Mesendoderm (in vitro differentiated cells): ENCODE measurements at regions not wholly inside any gene's neighbourhood (a gene's known extent, or its start where the extent isn't known, plus 50 kb on each side); places are given as distances from the start of the nearest gene placed in this dataset.
"Not testable (repeated sequence)": the region's sequence is repeated elsewhere in the genome, so short reads cannot be mapped to it uniquely, and the experiment has no call there.

Experiments
- DNase-seq: peaks from one replicate; pipeline ENCODE4 v3.0.0; 2013
- H2AK5ac ChIP-seq: 2 replicates; pipeline ENCODE4 v1.6.1; 2013; ENCODE audit warnings: low read length, inconsistent platforms
- H2BK120ac ChIP-seq: 2 replicates; pipeline ENCODE4 v1.6.1; 2013; ENCODE audit warnings: low read depth, mild to moderate bottlenecking, low read length, moderate library complexity, mixed read lengths
- H2BK15ac ChIP-seq: replicated peaks from 2 replicates; pipeline ENCODE4 v1.6.1; 2013; ENCODE audit warnings: low read depth, mild to moderate bottlenecking, moderate library complexity
- H2BK5ac ChIP-seq: 2 replicates; pipeline ENCODE4 v1.6.1; 2013; ENCODE audit warnings: low read length, inconsistent platforms
- H3K18ac ChIP-seq: 2 replicates; pipeline ENCODE4 v1.6.1; 2013; ENCODE audit warnings: mild to moderate bottlenecking, low read length, mixed read lengths
- H3K23ac ChIP-seq: one replicate; pipeline ENCODE4 v1.6.1; 2013; ENCODE audit warnings: low read length
- H3K27ac ChIP-seq: 2 replicates; pipeline ENCODE4 v1.5.1; 2013; ENCODE audit warnings: low read depth, mild to moderate bottlenecking, inconsistent platforms, low read length, moderate library complexity
- H3K27me3 ChIP-seq: 2 replicates; pipeline ENCODE4 v1.6.1; 2013; ENCODE audit warnings: low read length, control low read depth, mild to moderate bottlenecking, inconsistent platforms; ENCODE audit not compliant: insufficient read depth, poor library complexity
- H3K36me3 ChIP-seq: 2 replicates; pipeline ENCODE4 v1.6.1; 2013; ENCODE audit warnings: low read length, inconsistent platforms; ENCODE audit not compliant: control insufficient read depth, insufficient read depth
- H3K4ac ChIP-seq: one replicate; pipeline ENCODE4 v1.6.1; 2013; ENCODE audit warnings: low read depth, mild to moderate bottlenecking, low read length, moderate library complexity
- H3K4me1 ChIP-seq: 2 replicates; pipeline ENCODE4 v1.6.1; 2013; ENCODE audit warnings: low read depth, low read length, inconsistent platforms; ENCODE audit not compliant: control insufficient read depth
- H3K4me2 ChIP-seq: 2 replicates; pipeline ENCODE4 v1.6.1; 2013; ENCODE audit warnings: low read length
- H3K4me3 ChIP-seq: 2 replicates; pipeline ENCODE4 v1.5.1; 2013; ENCODE audit warnings: mild to moderate bottlenecking, low read length
- H3K56ac ChIP-seq: one replicate; pipeline ENCODE4 v1.6.1; 2013; ENCODE audit warnings: low read length
- H3K79me1 ChIP-seq: 2 replicates; pipeline ENCODE4 v1.6.1; 2013; ENCODE audit warnings: low read length, inconsistent platforms
- H3K79me2 ChIP-seq: 2 replicates; pipeline ENCODE4 v1.6.1; 2013; ENCODE audit warnings: mild to moderate bottlenecking, low read length; ENCODE audit not compliant: control insufficient read depth, insufficient read depth
- H3K9ac ChIP-seq: 2 replicates; pipeline ENCODE4 v1.6.1; 2013; ENCODE audit warnings: low read length, inconsistent platforms
- H4K5ac ChIP-seq: one replicate; pipeline ENCODE4 v1.6.1; 2013; ENCODE audit warnings: low read length
- H4K8ac ChIP-seq: one replicate; pipeline ENCODE4 v1.6.1; 2013; ENCODE audit warnings: low read depth, mild to moderate bottlenecking, control low read depth, low read length, moderate library complexity
- WGBS: extraction: QIAGEN DNeasy Blood & Tissue Kit; methylation state at CpG from one replicate; pipeline ENCODE4 v1.1.7; 2013; ENCODE audit warnings: low lambda C conversion rate, missing lambda C conversion rate; ENCODE audit not compliant: insufficient coverage; ENCODE audit errors: extremely low coverage; 5-methylcytosine and 5-hydroxymethylcytosine counted together

DNA sequence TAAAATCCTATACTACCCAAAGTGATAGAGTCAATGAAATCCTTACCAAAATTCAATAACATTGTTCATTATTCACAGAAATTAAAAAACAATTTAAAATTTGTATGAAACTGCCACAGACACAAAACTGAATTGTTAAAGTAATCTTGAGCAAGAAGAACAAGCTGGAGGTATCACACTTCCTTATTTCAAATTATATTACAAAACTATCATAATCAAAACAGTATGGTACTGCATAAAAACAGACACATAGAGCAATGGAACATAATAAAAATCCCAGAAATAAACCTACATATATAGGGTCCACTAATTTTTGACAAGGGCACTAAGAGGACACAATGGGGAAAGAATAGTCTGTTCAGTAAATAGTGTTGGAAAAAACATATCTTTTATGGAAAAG is 316.2 kb downstream of the PTPRC start:
- DNase-seq = no peak
- H2AK5ac ChIP-seq = no peak overlapping the region
- H4K8ac ChIP-seq = no peak overlapping the region
- H3K4me1 ChIP-seq = no peaks in the 10 kb centered on the region
- no peak overlapping the region for H3K56ac ChIP-seq
- H3K4ac ChIP-seq = no peak overlapping the region
- H3K4me3 ChIP-seq = no peak overlapping the region
- no peaks in the 10 kb centered on the region for H3K27me3 ChIP-seq
- H3K18ac ChIP-seq = no peak overlapping the region
- no peak overlapping the region for H3K27ac ChIP-seq
- H4K5ac ChIP-seq = no peak overlapping the region
- H3K23ac ChIP-seq = no peak overlapping the region
- H3K36me3 ChIP-seq = no peaks in the 10 kb centered on the region
- no peak overlapping the region for H2BK15ac ChIP-seq
- H2BK120ac ChIP-seq = no peak overlapping the region
- no peak overlapping the region for H3K9ac ChIP-seq
- H2BK5ac ChIP-seq = no peak overlapping the region
- H3K4me2 ChIP-seq = no peak overlapping the region
- no peaks in the 10 kb centered on the region for H3K79me1 ChIP-seq
- H3K79me2 ChIP-seq = no peaks in the 10 kb centered on the region

DNA sequence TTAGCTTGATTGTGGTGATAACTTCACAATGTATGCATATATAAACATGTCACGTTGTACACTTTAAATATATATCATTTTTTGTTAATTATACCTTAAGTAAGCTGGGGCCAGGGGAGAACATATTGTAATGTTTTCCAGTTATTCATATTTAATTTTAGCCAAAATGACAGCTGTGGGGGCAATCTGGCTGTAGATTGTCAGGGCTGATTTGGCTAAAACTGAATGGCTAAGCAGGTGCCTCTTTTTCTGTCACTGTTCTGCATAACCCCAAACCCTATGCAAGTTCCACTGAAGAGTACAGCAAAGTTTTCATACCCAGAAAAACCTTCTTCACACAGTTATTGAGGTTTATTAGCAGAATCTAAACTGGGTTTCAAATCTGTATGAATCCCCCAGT is 318.2 kb downstream of the PTPRC start:
- Histone ChIP-seq H2BK5ac (no peak overlapping the region), H3K56ac (no peak overlapping the region), H3K4me3 (no peak overlapping the region), H3K79me1 (no peaks in the 10 kb centered on the region), H2AK5ac (no peak overlapping the region), H4K5ac (no peak overlapping the region), H2BK15ac (no peak overlapping the region), H3K4ac (no peak overlapping the region), H3K9ac (no peak overlapping the region), H3K27me3 (no peaks in the 10 kb centered on the region), H2BK120ac (no peak overlapping the region), H3K4me1 (no peaks in the 10 kb centered on the region), H3K36me3 (no peaks in the 10 kb centered on the region), H4K8ac (no peak overlapping the region), H3K4me2 (no peak overlapping the region), H3K23ac (no peak overlapping the region), H3K79me2 (no peaks in the 10 kb centered on the region), H3K18ac (no peak overlapping the region), H3K27ac (no peak overlapping the region)
- no CpG with 5 or more reads among the region's 1 CpG for WGBS
- no peak for DNase-seq

DNA sequence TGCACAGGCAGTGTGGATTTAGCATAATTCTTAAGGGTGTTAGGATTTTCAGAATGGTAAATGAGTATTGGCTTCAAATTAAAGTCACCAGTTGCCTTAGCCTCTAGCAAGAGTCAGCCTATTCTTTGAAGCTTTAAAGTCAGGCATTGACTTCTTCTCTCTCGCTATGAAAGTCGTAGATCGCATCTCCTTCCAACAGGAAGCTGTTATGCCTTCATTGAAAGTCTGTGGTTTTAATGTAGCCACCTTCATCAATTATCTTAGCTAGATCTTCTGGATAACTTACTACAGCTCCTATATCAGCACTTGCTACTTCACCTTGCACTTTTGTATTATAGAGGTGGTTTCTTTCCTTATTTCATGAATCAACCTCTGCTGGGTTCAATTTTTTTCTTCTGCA is 320.2 kb downstream of the PTPRC start:
- H2BK120ac ChIP-seq = no peak overlapping the region
- no peaks in the 10 kb centered on the region for H3K27me3 ChIP-seq
- H3K18ac ChIP-seq = no peak overlapping the region
- no CpG with 5 or more reads among the region's 3 CpGs for WGBS
- no peak overlapping the region for H3K56ac ChIP-seq
- no peaks in the 10 kb centered on the region for H3K79me1 ChIP-seq
- H3K4me1 ChIP-seq = no peaks in the 10 kb centered on the region
- H3K9ac ChIP-seq = no peak overlapping the region
- H3K79me2 ChIP-seq = no peaks in the 10 kb centered on the region
- no peak overlapping the region for H3K4me2 ChIP-seq
- no peak overlapping the region for H3K4ac ChIP-seq
- no peak overlapping the region for H3K4me3 ChIP-seq
- H4K8ac ChIP-seq = no peak overlapping the region
- H4K5ac ChIP-seq = no peak overlapping the region
- no peak for DNase-seq
- no peaks in the 10 kb centered on the region for H3K36me3 ChIP-seq
- no peak overlapping the region for H2BK5ac ChIP-seq
- no peak overlapping the region for H3K27ac ChIP-seq
- no peak overlapping the region for H3K23ac ChIP-seq
- H2BK15ac ChIP-seq = no peak overlapping the region
- H2AK5ac ChIP-seq = no peak overlapping the region

DNA sequence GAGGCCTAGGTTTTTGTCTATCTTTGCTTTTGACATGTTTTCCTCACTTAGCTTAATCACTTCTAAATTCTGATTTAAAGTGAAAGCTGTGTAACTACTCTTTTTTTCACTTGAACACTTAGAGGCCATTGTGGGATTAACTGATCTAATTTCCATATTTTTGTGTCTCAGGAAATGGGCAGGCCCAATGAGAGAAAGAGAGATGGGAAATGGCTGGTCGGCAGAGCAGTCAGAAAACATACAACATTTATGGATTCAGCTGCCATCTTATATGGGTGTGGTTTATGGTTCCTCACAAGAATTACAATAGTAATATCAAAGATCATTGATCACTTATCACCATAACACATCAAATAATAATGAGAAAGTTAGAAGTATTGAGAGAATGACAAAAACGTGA is 320.8 kb downstream of the PTPRC start:
- no peak overlapping the region for H4K5ac ChIP-seq
- no peak overlapping the region for H3K56ac ChIP-seq
- H3K18ac ChIP-seq = no peak overlapping the region
- H4K8ac ChIP-seq = no peak overlapping the region
- no peaks in the 10 kb centered on the region for H3K27me3 ChIP-seq
- no peak overlapping the region for H2AK5ac ChIP-seq
- H3K4me2 ChIP-seq = no peak overlapping the region
- no peak overlapping the region for H3K9ac ChIP-seq
- no peak overlapping the region for H3K4me3 ChIP-seq
- no peak overlapping the region for H3K27ac ChIP-seq
- WGBS = no CpG with 5 or more reads among the region's 2 CpGs
- H3K4me1 ChIP-seq = no peaks in the 10 kb centered on the region
- DNase-seq = no peak
- H2BK15ac ChIP-seq = no peak overlapping the region
- no peaks in the 10 kb centered on the region for H3K79me1 ChIP-seq
- no peaks in the 10 kb centered on the region for H3K79me2 ChIP-seq
- no peak overlapping the region for H2BK120ac ChIP-seq
- H3K23ac ChIP-seq = no peak overlapping the region
- no peak overlapping the region for H3K4ac ChIP-seq
- no peaks in the 10 kb centered on the region for H3K36me3 ChIP-seq
- H2BK5ac ChIP-seq = no peak overlapping the region

DNA sequence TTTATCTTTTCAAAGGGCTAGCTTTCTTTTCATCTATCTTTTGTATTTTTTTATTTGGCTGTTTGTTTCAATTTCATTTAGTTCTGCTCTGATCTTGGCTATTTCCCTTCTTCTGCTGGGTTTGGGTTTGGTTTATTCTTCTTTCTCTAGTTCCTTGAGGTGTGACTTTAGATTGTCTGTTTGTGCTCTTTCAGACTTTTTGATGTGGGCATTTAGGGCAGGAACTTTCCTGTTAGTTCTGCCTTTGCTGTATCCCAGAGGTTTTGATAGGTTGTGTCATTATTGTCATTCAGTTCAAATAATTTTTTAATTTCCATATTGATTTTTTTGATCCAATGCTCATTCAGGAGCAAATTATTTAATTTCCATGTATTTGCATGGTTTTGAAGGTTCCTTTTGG is 325.0 kb downstream of the PTPRC start:
- not testable (repeated sequence) for H3K4me1 ChIP-seq, H2BK5ac ChIP-seq, H3K4ac ChIP-seq, H3K36me3 ChIP-seq, H3K79me2 ChIP-seq, H4K8ac ChIP-seq, H3K27ac ChIP-seq, H2BK15ac ChIP-seq, H3K9ac ChIP-seq, H3K56ac ChIP-seq, H3K4me3 ChIP-seq, H3K4me2 ChIP-seq, H3K23ac ChIP-seq, H3K18ac ChIP-seq, H2AK5ac ChIP-seq, DNase-seq, H4K5ac ChIP-seq, H2BK120ac ChIP-seq, H3K79me1 ChIP-seq, H3K27me3 ChIP-seq

DNA sequence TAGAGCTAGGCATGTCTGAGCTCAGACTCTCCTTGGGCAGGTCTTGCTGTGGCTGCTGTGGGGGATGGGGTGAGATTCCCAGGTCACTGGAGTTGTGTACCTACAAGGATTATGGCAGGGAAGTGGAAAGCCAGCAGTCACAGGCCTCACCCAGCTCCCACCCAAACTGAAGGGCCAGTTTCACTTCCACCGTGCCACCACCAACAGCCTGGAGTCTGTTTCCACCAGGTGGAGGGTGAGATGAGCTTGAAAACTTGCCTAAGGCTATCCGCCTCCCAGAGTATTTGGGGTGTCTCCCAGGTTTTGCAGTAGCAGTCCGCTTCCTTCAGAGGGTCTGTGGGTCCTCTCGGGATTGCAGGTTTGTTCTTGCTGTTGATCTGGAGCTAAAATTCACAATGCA is 327.7 kb downstream of the PTPRC start:
- Histone ChIP-seq H3K27me3 (no peaks in the 10 kb centered on the region), H2BK120ac (no peak overlapping the region), H3K27ac (no peak overlapping the region), H3K56ac (no peak overlapping the region), H3K9ac (no peak overlapping the region), H2AK5ac (no peak overlapping the region), H3K79me1 (no peaks in the 10 kb centered on the region), H2BK15ac (no peak overlapping the region), H3K4me3 (no peak overlapping the region), H3K36me3 (no peaks in the 10 kb centered on the region), H3K18ac (no peak overlapping the region), H3K4me1 (no peaks in the 10 kb centered on the region), H3K23ac (no peak overlapping the region), H2BK5ac (no peak overlapping the region), H3K4ac (no peak overlapping the region), H3K79me2 (no peaks in the 10 kb centered on the region), H4K5ac (no peak overlapping the region), H3K4me2 (no peak overlapping the region), H4K8ac (no peak overlapping the region)
- no CpG with 5 or more reads among the region's 4 CpGs for WGBS
- DNase-seq = no peak
